ENCODE measurements at regions not wholly inside any gene's neighbourhood (a gene's known extent, or its start where the extent isn't known, plus 50 kb on each side); places are given as distances from the start of the nearest gene placed in this dataset.

GRCh38 chr11:80816966-80817365 lies 1376.1 kb upstream of the TENM4 start:
- DNase-seq (ENCODE audit: low read depth) = no peak
- H3K4me3 ChIP-seq (ENCODE audit: control insufficient read depth, low read depth, low read length) = no peak overlapping the region
- no peak for TF ChIP-seq CTCF (conservative IDR thresholded peaks at IDR 0.05; ENCODE audit: control insufficient read depth, insufficient read depth, low read depth, low read length)

- DNase-seq (ENCODE audit: low read depth) = no peak
- no peak for TF ChIP-seq CTCF (conservative IDR thresholded peaks at IDR 0.05; ENCODE audit: control insufficient read depth, insufficient read depth, low read depth, low read length)
- H3K4me3 ChIP-seq (ENCODE audit: control insufficient read depth, low read depth, low read length) = no peak overlapping the region
Observed at GRCh38 chr11:80816454-80816847, 1375.6 kb upstream of the TENM4 start.

DNA sequence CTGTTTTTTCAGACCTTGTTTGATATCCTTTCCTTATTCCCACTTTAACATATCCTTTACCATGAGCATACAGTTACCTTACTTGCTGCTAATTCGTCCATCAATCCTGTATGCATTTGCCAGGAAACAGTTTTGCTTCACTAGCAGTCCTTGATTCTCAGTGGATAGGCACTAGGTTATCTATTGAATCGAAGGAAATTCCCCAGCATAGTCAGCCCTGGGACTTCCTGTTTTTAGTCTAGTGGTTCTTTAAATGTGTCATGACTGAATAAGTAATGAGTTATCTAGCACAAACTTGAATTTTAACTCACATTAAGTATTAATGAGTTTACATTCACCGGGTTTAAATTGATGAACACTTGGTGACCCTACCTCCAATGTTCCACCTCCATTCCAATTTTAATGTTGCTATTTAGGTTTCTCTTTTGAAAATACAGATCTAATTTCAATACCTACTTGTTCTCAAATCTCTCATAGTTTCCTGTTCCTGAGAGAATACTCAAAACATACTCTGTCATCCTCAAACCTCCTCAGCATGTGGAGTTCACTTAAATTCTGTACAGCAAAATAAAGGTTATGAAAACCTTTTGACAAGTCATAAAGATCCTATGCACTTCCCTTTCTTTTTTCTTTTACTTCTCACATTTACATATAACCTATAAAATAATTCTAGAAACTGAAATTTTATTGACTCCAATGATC lies 1375.1 kb upstream of the TENM4 start:
- DNase-seq (ENCODE audit: low read depth) = no peak
- no peak overlapping the region for H3K4me3 ChIP-seq (ENCODE audit: control insufficient read depth, low read depth, low read length)
- no peak for TF ChIP-seq CTCF (conservative IDR thresholded peaks at IDR 0.05; ENCODE audit: control insufficient read depth, insufficient read depth, low read depth, low read length)

GRCh38 chr11:80814813-80815212 lies 1374.0 kb upstream of the TENM4 start:
- no peak overlapping the region for H3K4me3 ChIP-seq (ENCODE audit: control insufficient read depth, low read depth, low read length)
- DNase-seq (ENCODE audit: low read depth) = no peak
- TF ChIP-seq CTCF (conservative IDR thresholded peaks at IDR 0.05; ENCODE audit: control insufficient read depth, insufficient read depth, low read depth, low read length) = no peak

DNA sequence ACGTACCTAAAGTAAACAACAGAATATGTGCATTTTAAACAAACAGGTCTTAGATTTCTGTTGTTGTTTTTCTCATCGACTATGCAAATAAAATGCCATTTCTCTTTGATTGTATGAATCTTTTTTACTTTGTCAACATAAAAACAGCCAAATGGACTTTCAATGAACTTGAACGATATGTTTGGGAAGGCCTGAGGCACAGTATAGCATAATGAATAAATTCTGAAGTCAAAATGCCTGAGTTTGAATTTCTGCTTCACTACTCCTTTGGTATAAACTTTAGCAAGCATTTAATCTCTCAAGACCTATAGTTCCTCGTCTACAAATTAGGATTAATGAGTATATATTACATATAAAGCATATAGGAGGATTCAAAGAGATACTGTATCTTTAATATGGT lies 1369.9 kb upstream of the TENM4 start:
- no peak for TF ChIP-seq CTCF (conservative IDR thresholded peaks at IDR 0.05; ENCODE audit: control insufficient read depth, insufficient read depth, low read depth, low read length)
- DNase-seq (ENCODE audit: low read depth) = no peak
- no peak overlapping the region for H3K4me3 ChIP-seq (ENCODE audit: control insufficient read depth, low read depth, low read length)

GRCh38 chr11:80798174-80798573 lies 1357.3 kb upstream of the TENM4 start:
- no peak for TF ChIP-seq CTCF (conservative IDR thresholded peaks at IDR 0.05; ENCODE audit: control insufficient read depth, insufficient read depth, low read depth, low read length)
- H3K4me3 ChIP-seq (ENCODE audit: control insufficient read depth, low read depth, low read length) = no peak overlapping the region
- no peak for DNase-seq (ENCODE audit: low read depth)

GRCh38 chr11:80783561-80783960 lies 1342.7 kb upstream of the TENM4 start:
- H3K4me3 ChIP-seq (ENCODE audit: control insufficient read depth, low read depth, low read length) = no peak overlapping the region
- TF ChIP-seq CTCF (conservative IDR thresholded peaks at IDR 0.05; ENCODE audit: control insufficient read depth, insufficient read depth, low read depth, low read length) = no peak
- no peak for DNase-seq (ENCODE audit: low read depth)

All from fibroblast of mammary gland (primary cell).